Endothelial cell of umbilical vein (primary cell): ENCODE measurements at regions not wholly inside any gene's neighbourhood (a gene's known extent, or its start where the extent isn't known, plus 50 kb on each side); places are given as distances from the start of the nearest gene placed in this dataset.

Source experiments
- EZH2 ChIP-seq: IDR thresholded peaks from 2 replicates; pipeline ENCODE4 v1.6.1; 2012; ENCODE audit warnings: borderline replicate concordance, low read depth, mild to moderate bottlenecking, moderate library complexity, low read length, inconsistent platforms; ENCODE audit not compliant: severe bottlenecking
- FOS ChIP-seq: IDR thresholded peaks from 2 replicates; pipeline ENCODE4 v1.6.1; 2011; ENCODE audit warnings: mild to moderate bottlenecking, low read length, moderate library complexity, borderline replicate concordance; ENCODE audit not compliant: insufficient read depth
- GATA2 ChIP-seq: IDR thresholded peaks from 2 replicates; pipeline ENCODE4 v1.7.0; 2011; ENCODE audit warnings: low read depth, mild to moderate bottlenecking, moderate library complexity, mixed read lengths, low read length; ENCODE audit not compliant: insufficient read length, insufficient read depth
- JUN ChIP-seq: IDR thresholded peaks from 2 replicates; pipeline ENCODE4 v1.6.1; 2011; ENCODE audit warnings: borderline replicate concordance, low read depth; ENCODE audit not compliant: insufficient read length, insufficient read depth
- MYC ChIP-seq: IDR thresholded peaks from one replicate; pipeline ENCODE4 v1.6.1; 2011; ENCODE audit warnings: mild to moderate bottlenecking, low read depth, low read length
- POLR2A ChIP-seq: IDR thresholded peaks from 2 replicates; pipeline ENCODE4 v1.6.1; 2012; ENCODE audit warnings: low read depth, mild to moderate bottlenecking, control low read depth, low read length
- TF ChIP-seq, protein P1 (sequence below), 2 donors: IDR thresholded peaks; 1 replicate in 1 of 2; 2 replicates in 1 of 2; pipeline ENCODE4 v1.5.1; 2011; ENCODE audit warnings: low read length in 2 of 2, mild to moderate bottlenecking in 2 of 2, moderate library complexity in 2 of 2, control low read depth in 1 of 2, inconsistent platforms in 1 of 2, low read depth in 1 of 2; ENCODE audit not compliant: insufficient read depth in 1 of 2; ENCODE audit errors: extremely low read depth in 1 of 2
- TF ChIP-seq, protein P2 (sequence below): IDR thresholded peaks from 2 replicates; pipeline ENCODE4 v1.6.1; 2011; ENCODE audit not compliant: insufficient read depth, insufficient read length

DNA sequence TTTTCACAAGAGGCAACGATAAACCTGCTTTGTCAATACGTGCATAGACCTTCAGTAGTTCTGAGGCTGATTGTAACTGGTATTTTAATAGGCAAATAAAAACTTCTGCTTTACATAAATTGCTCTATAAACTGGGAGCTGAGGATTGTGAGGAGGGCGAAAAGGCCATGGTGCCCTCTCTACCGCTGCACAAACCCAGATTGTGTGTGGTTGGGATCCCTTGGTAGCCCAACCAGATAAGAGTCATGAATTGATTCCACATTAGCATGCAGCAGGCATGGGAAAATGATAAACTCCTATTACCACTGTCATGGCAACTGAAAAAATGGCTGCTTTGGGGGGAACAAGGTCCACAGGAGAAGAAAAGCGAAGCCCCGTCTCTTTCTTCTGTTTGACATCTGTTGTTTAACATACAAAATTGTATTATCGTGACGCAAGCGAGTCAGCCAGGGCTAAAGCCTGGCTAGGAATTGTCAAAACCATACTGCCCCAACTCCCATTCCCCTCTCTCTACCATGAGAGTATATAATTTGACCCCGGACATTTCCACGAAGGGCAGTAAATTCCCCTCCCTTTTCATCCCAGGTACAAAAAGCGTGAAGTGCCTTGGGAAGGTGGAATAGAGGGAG lies 157.8 kb upstream of the SALL4 start:
- TF ChIP-seq GATA2, result no peak
- TF ChIP-seq POLR2A, result no peak
- TF ChIP-seq, protein P1, sequence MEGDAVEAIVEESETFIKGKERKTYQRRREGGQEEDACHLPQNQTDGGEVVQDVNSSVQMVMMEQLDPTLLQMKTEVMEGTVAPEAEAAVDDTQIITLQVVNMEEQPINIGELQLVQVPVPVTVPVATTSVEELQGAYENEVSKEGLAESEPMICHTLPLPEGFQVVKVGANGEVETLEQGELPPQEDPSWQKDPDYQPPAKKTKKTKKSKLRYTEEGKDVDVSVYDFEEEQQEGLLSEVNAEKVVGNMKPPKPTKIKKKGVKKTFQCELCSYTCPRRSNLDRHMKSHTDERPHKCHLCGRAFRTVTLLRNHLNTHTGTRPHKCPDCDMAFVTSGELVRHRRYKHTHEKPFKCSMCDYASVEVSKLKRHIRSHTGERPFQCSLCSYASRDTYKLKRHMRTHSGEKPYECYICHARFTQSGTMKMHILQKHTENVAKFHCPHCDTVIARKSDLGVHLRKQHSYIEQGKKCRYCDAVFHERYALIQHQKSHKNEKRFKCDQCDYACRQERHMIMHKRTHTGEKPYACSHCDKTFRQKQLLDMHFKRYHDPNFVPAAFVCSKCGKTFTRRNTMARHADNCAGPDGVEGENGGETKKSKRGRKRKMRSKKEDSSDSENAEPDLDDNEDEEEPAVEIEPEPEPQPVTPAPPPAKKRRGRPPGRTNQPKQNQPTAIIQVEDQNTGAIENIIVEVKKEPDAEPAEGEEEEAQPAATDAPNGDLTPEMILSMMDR (IDR thresholded peaks at IDR 0.05; ENCODE audit: extremely low read depth in 1 of 2, insufficient read depth in 1 of 2, low read depth in 1 of 2, low read length in 2 of 2), result no peak
- no peak for TF ChIP-seq MYC
- TF ChIP-seq, protein P2, sequence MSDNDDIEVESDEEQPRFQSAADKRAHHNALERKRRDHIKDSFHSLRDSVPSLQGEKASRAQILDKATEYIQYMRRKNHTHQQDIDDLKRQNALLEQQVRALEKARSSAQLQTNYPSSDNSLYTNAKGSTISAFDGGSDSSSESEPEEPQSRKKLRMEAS, result no peak
- no peak for TF ChIP-seq JUN
- no peak for TF ChIP-seq FOS
- no peak for TF ChIP-seq EZH2
